HG03095 (cell line): ENCODE measurements at regions not wholly inside any gene's neighbourhood (a gene's known extent, or its start where the extent isn't known, plus 50 kb on each side); places are given as distances from the start of the nearest gene placed in this dataset.

ENCODE experiments used
- ATAC-seq: cut with Tn5 transposase; IDR thresholded peaks from one replicate; pipeline ENCODE4 v1.9.1; 2021; ENCODE audit warnings: moderate library complexity; ENCODE audit not compliant: unreplicated experiment

- ATAC-seq = no peak
Observed at GRCh38 chr1:5575396-5575940, 416.8 kb downstream of the NPHP4 start.

- ATAC-seq = no peak
Observed at GRCh38 chr1:5574641-5575040, 417.6 kb downstream of the NPHP4 start.

GRCh38 chr1:5572794-5573193 lies 419.4 kb downstream of the NPHP4 start:
- no peak for ATAC-seq

- no peak for ATAC-seq
Observed at GRCh38 chr1:5571861-5572401, 420.3 kb downstream of the NPHP4 start.

- ATAC-seq = no peak
Observed at GRCh38 chr1:5571438-5571837, 420.8 kb downstream of the NPHP4 start.

GRCh38 chr1:5570931-5571330 lies 421.3 kb downstream of the NPHP4 start:
- no peak for ATAC-seq

- no peak for ATAC-seq
Observed at GRCh38 chr1:5568321-5568720, 423.9 kb downstream of the NPHP4 start.

GRCh38 chr1:5567839-5568238 lies 424.4 kb downstream of the NPHP4 start:
- no peak for ATAC-seq

GRCh38 chr1:5566924-5567323 lies 425.3 kb downstream of the NPHP4 start:
- ATAC-seq = no peak

- no peak for ATAC-seq
Observed at GRCh38 chr1:5565281-5566125, 426.7 kb downstream of the NPHP4 start.

GRCh38 chr1:5564578-5565257 lies 427.5 kb downstream of the NPHP4 start:
- no peak for ATAC-seq

- no peak for ATAC-seq
Observed at GRCh38 chr1:5563861-5564577, 428.2 kb downstream of the NPHP4 start.

- ATAC-seq = no peak
Observed at GRCh38 chr1:5562769-5563168, 429.5 kb downstream of the NPHP4 start.

GRCh38 chr1:5562331-5562730 lies 429.9 kb downstream of the NPHP4 start:
- ATAC-seq = no peak

- ATAC-seq = no peak
Observed at GRCh38 chr1:5559078-5559477, 433.1 kb downstream of the NPHP4 start.

- ATAC-seq = no peak
Observed at GRCh38 chr1:5555853-5556252, 436.4 kb downstream of the NPHP4 start.

GRCh38 chr1:5554784-5555183 lies 437.4 kb downstream of the NPHP4 start:
- no peak for ATAC-seq

- no peak for ATAC-seq
Observed at GRCh38 chr1:5554111-5554510, 438.1 kb downstream of the NPHP4 start.

GRCh38 chr1:5552787-5553484 lies 439.3 kb downstream of the NPHP4 start:
- no peak for ATAC-seq

GRCh38 chr1:5551274-5551975 lies 440.8 kb downstream of the NPHP4 start:
- no peak for ATAC-seq
